Fibroblast of the aortic adventitia (primary cell): ENCODE measurements at regions not wholly inside any gene's neighbourhood (a gene's known extent, or its start where the extent isn't known, plus 50 kb on each side); places are given as distances from the start of the nearest gene placed in this dataset.

Experiments
- DNase-seq: peaks from one replicate; pipeline ENCODE4 v3.0.0-alpha.2; 2010; ENCODE audit warnings: low read depth
- H3K4me3 ChIP-seq: 2 replicates; pipeline ENCODE4 v1.5.1; 2011; ENCODE audit warnings: low read depth, mild to moderate bottlenecking, control low read depth, low read length, moderate library complexity
- CTCF ChIP-seq: IDR thresholded peaks from 2 replicates; pipeline ENCODE4 v1.5.1; 2011; ENCODE audit warnings: mild to moderate bottlenecking, low read length, control low read depth, inconsistent platforms; ENCODE audit not compliant: insufficient read depth

- DNase-seq = no peak
- no peak for TF ChIP-seq CTCF
- H3K4me3 ChIP-seq = no peak overlapping the region
These were observed 199.2 kb downstream of the TEX29 start for GRCh38 chr13:111519490-111520170.

GRCh38 chr13:111521030-111521429, 200.6 kb downstream of the TEX29 start:
- no peak for DNase-seq
- TF ChIP-seq CTCF = no peak
- H3K4me3 ChIP-seq = no peak overlapping the region

- TF ChIP-seq CTCF = no peak
- no peak overlapping the region for H3K4me3 ChIP-seq
- no peak for DNase-seq
These were observed 201.3 kb downstream of the TEX29 start for GRCh38 chr13:111521691-111522229.

GRCh38 chr13:111525320-111526118, 205.1 kb downstream of the TEX29 start:
- DNase-seq = no peak
- TF ChIP-seq CTCF = no peak

GRCh38 chr13:111526922-111527321, 206.5 kb downstream of the TEX29 start:
- DNase-seq = no peak
- TF ChIP-seq CTCF = no peak
- no peak overlapping the region for H3K4me3 ChIP-seq

More at GRCh38 chr13:111525320-111526118, 205.1 kb downstream of the TEX29 start:
- H3K4me3 ChIP-seq = no peak overlapping the region

- TF ChIP-seq CTCF = no peak
- no peak overlapping the region for H3K4me3 ChIP-seq
- no peak for DNase-seq
These were observed 207.3 kb downstream of the TEX29 start for GRCh38 chr13:111527614-111528229.
